ENCODE measurements at regions not wholly inside any gene's neighbourhood (a gene's known extent, or its start where the extent isn't known, plus 50 kb on each side); places are given as distances from the start of the nearest gene placed in this dataset.

- Histone ChIP-seq H3K36me3 (ENCODE audit: insufficient read depth, low read length) (no peaks in the 10 kb centered on the region), H3K9ac (ENCODE audit: low read depth, low read length) (no peak overlapping the region), H3K9me3 (ENCODE audit: control insufficient read depth, insufficient read depth, low read length) (no peaks in the 10 kb centered on the region), H3K4me1 (ENCODE audit: insufficient read depth, low read length) (no peaks in the 10 kb centered on the region; the same call in 1 of the 2 replicates)
Observed at GRCh38 chr10:117727421-117727820, 184.9 kb downstream of the EMX2 start.

DNA sequence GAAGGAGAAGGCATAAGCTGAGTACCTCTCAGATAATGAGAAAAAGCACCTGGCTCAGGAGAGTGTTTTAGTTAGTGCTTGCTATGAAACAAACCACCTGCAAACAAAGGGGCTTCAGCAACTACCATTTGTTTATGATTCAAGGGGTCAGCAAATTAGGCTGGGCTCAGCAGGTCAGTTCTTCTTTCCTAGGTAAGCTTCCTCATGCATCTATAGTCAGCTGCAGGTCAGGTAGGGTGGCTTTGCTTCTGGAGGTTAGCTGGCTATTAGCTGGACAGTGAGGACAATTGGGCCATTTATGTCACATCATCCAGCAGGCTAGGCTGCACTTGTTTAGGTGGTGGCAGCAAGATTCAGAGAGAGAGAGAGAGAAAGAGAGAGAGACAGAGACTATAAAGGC is 185.5 kb downstream of the EMX2 start:
- Histone ChIP-seq H3K9ac (ENCODE audit: low read depth, low read length) (no peak overlapping the region), H3K9me3 (ENCODE audit: control insufficient read depth, insufficient read depth, low read length) (no peaks in the 10 kb centered on the region), H3K4me1 (ENCODE audit: insufficient read depth, low read length) (no peaks in the 10 kb centered on the region; the same call in 1 of the 2 replicates), H3K36me3 (ENCODE audit: insufficient read depth, low read length) (no peaks in the 10 kb centered on the region)

DNA sequence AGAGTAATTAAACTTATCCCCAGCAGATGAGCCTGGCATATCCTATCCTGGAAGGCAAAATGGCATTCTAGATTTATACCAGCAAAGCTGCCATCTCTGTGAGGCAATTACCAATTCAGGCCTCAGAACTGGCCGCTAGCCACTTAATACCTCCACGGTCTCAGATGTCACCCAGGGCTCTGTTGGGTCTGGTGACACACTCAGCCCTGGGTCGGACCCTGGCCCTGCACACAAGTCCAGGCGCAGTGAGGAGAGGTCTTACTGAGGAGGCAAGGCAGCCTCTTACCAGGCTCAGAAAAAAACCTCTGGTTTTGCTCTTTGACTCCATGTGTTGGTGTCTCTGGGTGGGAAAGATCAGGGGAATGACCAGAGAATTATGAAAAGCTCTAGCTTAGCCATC is 186.6 kb downstream of the EMX2 start:
- H3K9me3 ChIP-seq (ENCODE audit: control insufficient read depth, insufficient read depth, low read length) = no peaks in the 10 kb centered on the region
- H3K9ac ChIP-seq (ENCODE audit: low read depth, low read length) = no peak overlapping the region
- no peaks in the 10 kb centered on the region for H3K36me3 ChIP-seq (ENCODE audit: insufficient read depth, low read length)
- no peaks in the 10 kb centered on the region; the same call in 1 of the 2 replicates for H3K4me1 ChIP-seq (ENCODE audit: insufficient read depth, low read length)

DNA sequence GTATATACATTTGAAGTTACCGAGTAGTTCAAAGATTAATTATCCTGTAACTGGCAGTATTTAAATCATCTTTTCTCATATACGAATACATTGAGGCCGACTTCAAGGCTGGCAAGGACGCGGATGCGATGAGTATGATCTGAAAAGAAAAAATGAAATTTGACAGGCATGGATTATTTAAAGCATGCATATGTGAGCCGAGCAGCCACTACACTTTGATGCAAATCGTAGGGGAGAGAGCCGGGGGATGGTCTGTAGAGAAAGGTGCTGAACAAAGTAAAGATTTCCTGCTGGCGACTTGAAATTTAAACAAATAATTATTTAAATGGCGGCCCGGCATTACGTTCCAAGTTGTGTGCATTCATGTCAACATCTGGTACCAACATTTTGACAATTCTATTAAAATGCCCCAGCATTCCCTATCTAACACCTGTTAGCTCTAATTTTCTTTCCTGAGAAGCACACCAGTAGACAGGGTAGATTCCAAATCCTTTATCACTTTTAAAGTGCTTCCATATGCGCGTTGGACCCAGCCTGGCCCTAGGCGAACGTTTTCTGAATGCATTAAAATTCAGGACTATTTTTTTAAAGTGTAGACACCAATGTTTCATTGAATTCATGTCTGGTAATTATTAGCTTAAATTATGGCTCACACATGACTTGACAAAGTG is 188.7 kb downstream of the EMX2 start:
- Histone ChIP-seq H3K9ac (ENCODE audit: low read depth, low read length) (no peak overlapping the region), H3K36me3 (ENCODE audit: insufficient read depth, low read length) (no peaks in the 10 kb centered on the region), H3K9me3 (ENCODE audit: control insufficient read depth, insufficient read depth, low read length) (no peaks in the 10 kb centered on the region), H3K4me1 (ENCODE audit: insufficient read depth, low read length) (peaks cover under 1% of the 10 kb centered on the region)

- no peaks in the 10 kb centered on the region for H3K36me3 ChIP-seq (ENCODE audit: insufficient read depth, low read length)
- no peaks in the 10 kb centered on the region for H3K9me3 ChIP-seq (ENCODE audit: control insufficient read depth, insufficient read depth, low read length)
- peaks cover 4% of the 10 kb centered on the region for H3K4me1 ChIP-seq (ENCODE audit: insufficient read depth, low read length)
- peak overlapping the region; percentile 64; the same call in 1 of the 2 replicates for H3K9ac ChIP-seq (ENCODE audit: low read depth, low read length)
Observed at GRCh38 chr10:117734731-117735405, 192.3 kb downstream of the EMX2 start.

GRCh38 chr10:117736655-117737054 is 194.1 kb downstream of the EMX2 start:
- H3K4me1 ChIP-seq (ENCODE audit: insufficient read depth, low read length) = peaks cover 6% of the 10 kb centered on the region
- no peaks in the 10 kb centered on the region for H3K9me3 ChIP-seq (ENCODE audit: control insufficient read depth, insufficient read depth, low read length)
- no peaks in the 10 kb centered on the region for H3K36me3 ChIP-seq (ENCODE audit: insufficient read depth, low read length)
- no peak overlapping the region for H3K9ac ChIP-seq (ENCODE audit: low read depth, low read length)

GRCh38 chr10:117740088-117740487 is 197.5 kb downstream of the EMX2 start:
- H3K36me3 ChIP-seq (ENCODE audit: insufficient read depth, low read length) = no peaks in the 10 kb centered on the region
- H3K4me1 ChIP-seq (ENCODE audit: insufficient read depth, low read length) = peaks cover 6% of the 10 kb centered on the region; the same call in 1 of the 2 replicates
- no peak overlapping the region for H3K9ac ChIP-seq (ENCODE audit: low read depth, low read length)
- H3K9me3 ChIP-seq (ENCODE audit: control insufficient read depth, insufficient read depth, low read length) = no peaks in the 10 kb centered on the region

- H3K4me1 ChIP-seq (ENCODE audit: insufficient read depth, low read length) = peaks cover 6% of the 10 kb centered on the region; the same call in 1 of the 2 replicates
- no peaks in the 10 kb centered on the region for H3K9me3 ChIP-seq (ENCODE audit: control insufficient read depth, insufficient read depth, low read length)
- no peak overlapping the region for H3K9ac ChIP-seq (ENCODE audit: low read depth, low read length)
- no peaks in the 10 kb centered on the region for H3K36me3 ChIP-seq (ENCODE audit: insufficient read depth, low read length)
Observed at GRCh38 chr10:117740691-117741222, 198.2 kb downstream of the EMX2 start.

GRCh38 chr10:117741524-117741923 is 199.0 kb downstream of the EMX2 start:
- peaks cover 2% of the 10 kb centered on the region; the same call in 1 of the 2 replicates for H3K4me1 ChIP-seq (ENCODE audit: insufficient read depth, low read length)
- no peaks in the 10 kb centered on the region; the same call in 1 of the 2 replicates for H3K36me3 ChIP-seq (ENCODE audit: insufficient read depth, low read length)
- H3K9me3 ChIP-seq (ENCODE audit: control insufficient read depth, insufficient read depth, low read length) = no peaks in the 10 kb centered on the region
- H3K9ac ChIP-seq (ENCODE audit: low read depth, low read length) = no peak overlapping the region

GRCh38 chr10:117743509-117743908 is 201.0 kb downstream of the EMX2 start:
- Histone ChIP-seq H3K36me3 (ENCODE audit: insufficient read depth, low read length) (no peaks in the 10 kb centered on the region; the same call in 1 of the 2 replicates), H3K9me3 (ENCODE audit: control insufficient read depth, insufficient read depth, low read length) (no peaks in the 10 kb centered on the region), H3K9ac (ENCODE audit: low read depth, low read length) (no peak overlapping the region), H3K4me1 (ENCODE audit: insufficient read depth, low read length) (0 out of 2 replicates have a peak, but pooled peaks cover 2% of the 10 kb centered on the region)

DNA sequence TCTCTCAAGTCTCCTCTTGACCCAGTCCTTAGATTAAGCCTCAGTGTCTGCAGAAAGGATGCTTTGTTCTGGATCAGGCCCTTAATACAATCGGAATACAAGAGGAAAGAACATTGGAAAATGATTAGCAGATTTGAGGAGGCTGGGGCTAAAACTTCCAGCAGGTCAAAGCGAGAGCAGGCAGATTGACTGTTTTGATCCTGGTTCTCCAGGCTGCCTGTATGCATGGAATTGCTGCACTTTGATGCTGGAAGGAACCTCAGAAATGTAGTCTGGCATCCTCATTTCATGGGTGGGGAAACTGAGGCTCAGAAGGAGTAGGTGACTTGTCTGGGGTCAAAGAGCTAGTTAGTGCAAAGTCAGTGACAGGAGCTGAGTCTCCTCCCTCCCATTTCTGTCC is 202.8 kb downstream of the EMX2 start:
- Histone ChIP-seq H3K9me3 (ENCODE audit: control insufficient read depth, insufficient read depth, low read length) (no peaks in the 10 kb centered on the region), H3K36me3 (ENCODE audit: insufficient read depth, low read length) (no peaks in the 10 kb centered on the region; the same call in 1 of the 2 replicates), H3K4me1 (ENCODE audit: insufficient read depth, low read length) (0 out of 2 replicates have a peak, but pooled peaks cover 2% of the 10 kb centered on the region), H3K9ac (ENCODE audit: low read depth, low read length) (no peak overlapping the region)

- H3K9ac ChIP-seq (ENCODE audit: low read depth, low read length) = no peak overlapping the region
- H3K36me3 ChIP-seq (ENCODE audit: insufficient read depth, low read length) = no peaks in the 10 kb centered on the region; the same call in 1 of the 2 replicates
- H3K9me3 ChIP-seq (ENCODE audit: control insufficient read depth, insufficient read depth, low read length) = no peaks in the 10 kb centered on the region
- no peaks in the 10 kb centered on the region for H3K4me1 ChIP-seq (ENCODE audit: insufficient read depth, low read length)
Observed at GRCh38 chr10:117746541-117747448, 204.2 kb downstream of the EMX2 start.

- Histone ChIP-seq H3K9ac (ENCODE audit: low read depth, low read length) (no peak overlapping the region), H3K36me3 (ENCODE audit: insufficient read depth, low read length) (no peaks in the 10 kb centered on the region; the same call in 1 of the 2 replicates), H3K4me1 (ENCODE audit: insufficient read depth, low read length) (no peaks in the 10 kb centered on the region), H3K9me3 (ENCODE audit: control insufficient read depth, insufficient read depth, low read length) (no peaks in the 10 kb centered on the region)
Observed at GRCh38 chr10:117747636-117748035, 205.1 kb downstream of the EMX2 start.

DNA sequence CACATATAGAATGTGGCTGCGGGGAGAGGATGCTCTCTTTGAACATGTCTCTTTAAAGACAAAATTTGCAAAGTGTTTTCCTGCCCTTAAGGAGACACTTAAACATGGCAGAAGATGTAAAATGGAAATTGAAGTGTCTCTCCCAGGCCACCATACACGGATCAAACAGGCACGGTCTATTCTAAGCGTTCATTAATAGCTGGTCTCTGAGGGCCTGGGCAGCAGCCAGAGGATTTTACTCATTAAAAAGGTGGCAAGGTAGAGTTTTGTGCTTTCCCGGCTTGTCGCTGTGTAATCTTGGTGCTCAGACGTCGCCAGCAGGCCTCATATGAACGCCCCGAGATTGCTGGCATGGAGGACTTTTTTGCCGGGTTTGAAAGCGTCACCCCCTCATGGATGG is 205.5 kb downstream of the EMX2 start:
- H3K36me3 ChIP-seq (ENCODE audit: insufficient read depth, low read length) = no peaks in the 10 kb centered on the region; the same call in 1 of the 2 replicates
- no peaks in the 10 kb centered on the region for H3K4me1 ChIP-seq (ENCODE audit: insufficient read depth, low read length)
- no peaks in the 10 kb centered on the region for H3K9me3 ChIP-seq (ENCODE audit: control insufficient read depth, insufficient read depth, low read length)
- no peak overlapping the region for H3K9ac ChIP-seq (ENCODE audit: low read depth, low read length)
